ENCODE measurements at regions not wholly inside any gene's neighbourhood (a gene's known extent, or its start where the extent isn't known, plus 50 kb on each side); places are given as distances from the start of the nearest gene placed in this dataset.
A peak's percentile ranks its signal among the peaks of the same experiment; 100 is the strongest.

GRCh38 chr5:3276896-3277295 is 318.7 kb upstream of the IRX1 start:
- Histone ChIP-seq H3K79me1 (ENCODE audit: low read depth, low read length) (no peaks in the 10 kb centered on the region), H3K27me3 (replicated peaks in 1 of 4; ENCODE audit: control insufficient read depth in 3 of 4, extremely low read depth in 1 of 4, insufficient read depth in 3 of 4, low read length in 3 of 4) (0 out of 7 replicates have a peak, but pooled peaks cover 0 to 2% (median 0%) of the 10 kb centered on the region in 4 experiments), H4K5ac (ENCODE audit: insufficient read length, low read depth, low read length) (peak overlapping the region; percentile 42), H3K4me2 (ENCODE audit: insufficient read depth in 1 of 2, low read depth in 2 of 2, low read length in 2 of 2) (peak overlapping the region in 1 of 2 experiments; percentile 44; a peak in 3 of 4 replicates), H3K23ac (ENCODE audit: insufficient read length) (no peak overlapping the region), H3K4ac (replicated peaks; ENCODE audit: insufficient read length, low read depth, low read length) (peak overlapping the region; percentile 46), H2AFZ (ENCODE audit: low read length) (no peak overlapping the region), H3K36me3 (ENCODE audit: control insufficient read depth in 2 of 4, insufficient read depth in 4 of 4, low read length in 3 of 4) (no peaks in the 10 kb centered on the region), H2BK20ac (ENCODE audit: low read length) (no peak overlapping the region), H3K4me1 (replicated peaks in 1 of 4; ENCODE audit: control insufficient read depth in 3 of 4, insufficient read depth in 4 of 4, low read length in 3 of 4) (peaks cover 0 to 7% (median 4%) of the 10 kb centered on the region in 4 experiments; a peak in 1 of 7 replicates), H2BK5ac (ENCODE audit: low read depth, low read length) (peak overlapping the region; percentile 52; the same call in 1 of the 2 replicates), H3K23me2 (ENCODE audit: low read depth, low read length) (peaks cover 3% of the 10 kb centered on the region; the same call in 1 of the 2 replicates), H4K91ac (replicated peaks; ENCODE audit: insufficient read length, low read length) (peak overlapping the region; percentile 96), H3K18ac (ENCODE audit: extremely low read depth, low read length) (peak overlapping the region; percentile 90), H3K4me3 (ENCODE audit: extremely low read depth in 1 of 4, insufficient read depth in 2 of 4, low read depth in 3 of 4, low read length in 4 of 4) (no peak overlapping the region), H2BK12ac (ENCODE audit: low read depth, low read length) (peak overlapping the region; percentile 97; the same call in 1 of the 2 replicates), H3K56ac (replicated peaks; ENCODE audit: insufficient read length, low read depth, low read length) (no peak overlapping the region), H3K27ac (ENCODE audit: low read depth, low read length) (no peak overlapping the region), H2AK5ac (ENCODE audit: low read depth, low read length) (no peak overlapping the region), H4K8ac (ENCODE audit: extremely low read depth, insufficient read depth, low read length) (peak overlapping the region; percentile 58), H2BK120ac (replicated peaks; ENCODE audit: low read depth, low read length) (peak overlapping the region; percentile 69), H4K20me1 (replicated peaks in 1 of 2; ENCODE audit: control insufficient read depth in 1 of 2, insufficient read depth in 2 of 2, low read length in 2 of 2) (no peaks in the 10 kb centered on the region), H3K14ac (ENCODE audit: insufficient read length) (no peak overlapping the region), H3K9me3 (ENCODE audit: insufficient read depth in 2 of 2, low read depth in 1 of 2, low read length in 1 of 2) (no peaks in the 10 kb centered on the region), H2BK15ac (ENCODE audit: low read length) (no peak overlapping the region; the same call in 1 of the 2 replicates), H3K79me2 (ENCODE audit: control insufficient read depth in 1 of 2, insufficient read depth in 2 of 2, low read length in 2 of 2) (no peaks in the 10 kb centered on the region), H3K9ac (replicated peaks in 1 of 4; ENCODE audit: extremely low read depth in 1 of 4, low read depth in 3 of 4, low read length in 3 of 4) (no peak overlapping the region)
- CTCF ChIA-PET (ENCODE audit: partially characterized antibody): interaction anchor here (1.3 kb wide), 1 partner anchor 81 kb away, joined by 5 read pairs; no protein-coding TSS in a partner anchor
- DNase-seq (ENCODE audit: low read depth in 1 of 2, low spot score in 2 of 2): no peak
- FAIRE-seq: no peak
- 63% methylated on average over 4 of the region's 7 CpGs; no CpG with 5 or more reads in 1 of the 2 experiments for WGBS, 2 experiments (ENCODE audit: extremely low coverage in 1 of 2, insufficient coverage in 1 of 2, insufficient read length in 1 of 2, insufficient replicate concordance in 2 of 2, low coverage in 1 of 2, low lambda C conversion rate in 2 of 2, missing lambda C conversion rate in 1 of 2)
- POLR2A ChIA-PET (ENCODE audit: partially characterized antibody): interaction anchor here (1.0 kb wide), 2 partner anchors 78 to 525 kb away, joined by 3 to 6 read pairs; no protein-coding TSS in a partner anchor
- no peak for TF ChIP-seq SIX5 (IDR thresholded peaks at IDR 0.05; ENCODE audit: low read depth, low read length)
- TF ChIP-seq BRCA1 (IDR thresholded peaks at IDR 0.05; ENCODE audit: low read depth, low read length): no peak
- TF ChIP-seq TAF1 (IDR thresholded peaks at IDR 0.05; ENCODE audit: low read depth, low read length): no peak
- TF ChIP-seq RXRA (IDR thresholded peaks at IDR 0.05; ENCODE audit: insufficient read depth, low read depth, low read length): no peak
- TF ChIP-seq CTCF (IDR thresholded peaks at IDR 0.05; ENCODE audit: control extremely low read depth in 1 of 3, insufficient read depth in 1 of 3, low read depth in 1 of 3, low read length in 3 of 3): no peak
- no peak for TF ChIP-seq NRF1 (IDR thresholded peaks at IDR 0.05; ENCODE audit: low read depth, low read length)
- TF ChIP-seq FOSL1 (IDR thresholded peaks at IDR 0.05; ENCODE audit: insufficient read depth, low read depth, low read length): no peak
- no peak for TF ChIP-seq KDM4A (IDR thresholded peaks at IDR 0.05; ENCODE audit: low read depth, low read length, severe bottlenecking)
- TF ChIP-seq SP4 (IDR thresholded peaks at IDR 0.05; ENCODE audit: low read length): no peak
